LNCaP clone FGC (cell line): ENCODE measurements at regions not wholly inside any gene's neighbourhood (a gene's known extent, or its start where the extent isn't known, plus 50 kb on each side); places are given as distances from the start of the nearest gene placed in this dataset.
"Not testable (repeated sequence)": the region's sequence is repeated elsewhere in the genome, so short reads cannot be mapped to it uniquely, and the experiment has no call there.

Source experiments
- DNase-seq: peaks from one replicate; pipeline ENCODE4 v3.0.0-alpha.2; 2011; ENCODE audit warnings: low read depth
- H3K4me3 ChIP-seq: 2 replicates; pipeline ENCODE4 v1.5.1; 2011; ENCODE audit warnings: mild to moderate bottlenecking, low read depth, low read length, control low read depth
- TF ChIP-seq, protein P1 (sequence below): IDR thresholded peaks from 2 replicates; pipeline ENCODE4 v1.5.1; 2012; ENCODE audit warnings: mild to moderate bottlenecking; ENCODE audit not compliant: control insufficient read depth, insufficient read depth; ENCODE audit errors: extremely low read depth

DNA sequence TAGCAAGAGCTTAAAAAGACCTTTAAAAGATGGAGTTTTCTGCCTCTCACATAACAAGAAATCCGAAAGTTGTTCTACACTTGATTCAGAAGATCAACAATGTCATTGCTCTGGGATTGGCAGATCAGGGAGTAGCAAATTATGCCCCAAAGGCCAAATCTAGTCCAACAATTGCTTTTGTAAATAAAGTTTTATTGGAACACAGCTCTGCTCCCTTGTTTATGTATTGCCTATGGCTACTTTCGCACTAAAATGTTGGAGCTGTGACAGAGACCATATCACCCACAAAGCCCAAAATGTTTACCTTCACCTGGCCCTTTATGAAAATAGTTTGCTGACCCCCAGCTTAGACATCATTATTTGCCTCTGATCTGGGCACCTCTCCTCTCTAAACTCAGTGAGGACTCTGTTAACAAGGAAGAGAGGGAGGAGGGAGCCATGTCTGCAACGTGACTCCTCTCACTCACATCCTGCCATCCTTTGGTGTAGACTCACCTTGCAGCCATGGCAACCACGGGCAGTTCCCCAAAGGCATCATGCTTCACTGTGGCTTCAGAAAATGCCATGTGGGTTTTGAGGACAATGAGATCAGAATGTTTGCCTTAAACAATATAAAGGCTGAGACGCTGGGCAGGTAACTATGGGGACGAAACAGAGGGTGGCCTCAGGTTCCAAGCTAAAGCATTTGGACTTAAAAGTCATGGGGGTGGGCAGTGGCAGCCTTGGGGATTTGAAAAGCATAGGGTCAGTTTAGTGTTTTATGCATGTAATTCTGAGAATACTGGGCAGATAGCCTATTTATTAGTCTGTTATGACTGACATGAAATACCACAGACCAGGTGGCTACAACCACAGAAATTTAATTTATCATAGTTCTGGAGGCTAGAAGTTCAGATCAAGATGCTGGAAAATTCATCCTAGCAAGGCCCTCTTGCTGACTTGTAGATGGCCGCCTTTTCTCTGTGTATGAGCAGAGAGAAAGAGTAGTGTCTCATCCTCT lies 149.7 kb upstream of the TNFAIP3 start:
- H3K4me3 ChIP-seq = no peak overlapping the region
- no peak for DNase-seq
- TF ChIP-seq, protein P1, sequence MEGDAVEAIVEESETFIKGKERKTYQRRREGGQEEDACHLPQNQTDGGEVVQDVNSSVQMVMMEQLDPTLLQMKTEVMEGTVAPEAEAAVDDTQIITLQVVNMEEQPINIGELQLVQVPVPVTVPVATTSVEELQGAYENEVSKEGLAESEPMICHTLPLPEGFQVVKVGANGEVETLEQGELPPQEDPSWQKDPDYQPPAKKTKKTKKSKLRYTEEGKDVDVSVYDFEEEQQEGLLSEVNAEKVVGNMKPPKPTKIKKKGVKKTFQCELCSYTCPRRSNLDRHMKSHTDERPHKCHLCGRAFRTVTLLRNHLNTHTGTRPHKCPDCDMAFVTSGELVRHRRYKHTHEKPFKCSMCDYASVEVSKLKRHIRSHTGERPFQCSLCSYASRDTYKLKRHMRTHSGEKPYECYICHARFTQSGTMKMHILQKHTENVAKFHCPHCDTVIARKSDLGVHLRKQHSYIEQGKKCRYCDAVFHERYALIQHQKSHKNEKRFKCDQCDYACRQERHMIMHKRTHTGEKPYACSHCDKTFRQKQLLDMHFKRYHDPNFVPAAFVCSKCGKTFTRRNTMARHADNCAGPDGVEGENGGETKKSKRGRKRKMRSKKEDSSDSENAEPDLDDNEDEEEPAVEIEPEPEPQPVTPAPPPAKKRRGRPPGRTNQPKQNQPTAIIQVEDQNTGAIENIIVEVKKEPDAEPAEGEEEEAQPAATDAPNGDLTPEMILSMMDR = no peak

DNA sequence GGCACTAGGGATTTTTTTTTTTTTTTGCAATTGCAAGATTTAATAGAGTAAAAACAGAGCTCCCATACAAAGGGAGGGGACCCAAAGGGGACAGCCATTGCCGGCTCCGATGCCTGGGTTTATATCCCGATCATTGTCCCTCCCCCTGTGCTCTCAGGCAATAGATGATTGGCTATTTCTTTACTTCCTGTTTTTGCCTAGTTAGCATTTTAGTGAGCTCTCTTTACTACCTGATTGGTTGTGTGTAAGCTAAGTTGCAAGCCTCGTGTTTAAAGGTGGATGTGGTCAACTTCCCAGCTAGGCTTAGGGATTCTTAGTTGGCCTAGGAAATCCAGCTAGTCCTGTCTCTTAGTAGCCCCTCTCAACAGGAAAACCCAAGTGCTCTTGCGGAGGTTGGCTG lies 148.2 kb upstream of the TNFAIP3 start:
- H3K4me3 ChIP-seq, DNase-seq: not testable (repeated sequence)

DNA sequence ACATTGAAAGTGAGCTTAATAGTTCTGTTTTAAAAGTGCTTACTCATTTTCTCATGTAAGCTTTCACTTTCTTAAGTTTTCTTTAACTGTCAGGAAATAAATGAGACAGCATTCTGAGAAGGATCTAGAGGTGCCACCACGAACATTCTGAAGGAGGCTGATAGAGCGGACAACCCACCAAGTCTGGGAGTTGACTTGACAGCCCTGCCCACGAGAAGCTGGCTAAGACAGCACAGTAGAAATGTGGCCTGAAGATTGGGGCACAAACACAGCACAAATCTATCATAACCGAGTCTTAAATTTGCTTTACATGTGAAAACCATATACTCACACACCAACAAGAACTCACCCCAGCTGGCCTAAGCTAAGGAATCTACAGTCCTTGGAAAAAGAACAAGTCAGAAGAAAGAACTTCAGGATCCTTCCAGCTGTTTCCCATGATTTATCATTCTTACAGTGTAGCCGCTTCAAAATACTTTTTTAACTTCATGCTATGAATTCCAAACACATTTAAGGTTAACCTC lies 144.2 kb upstream of the TNFAIP3 start:
- DNase-seq = no peak
- TF ChIP-seq, protein P1 = no peak
- no peak overlapping the region for H3K4me3 ChIP-seq

DNA sequence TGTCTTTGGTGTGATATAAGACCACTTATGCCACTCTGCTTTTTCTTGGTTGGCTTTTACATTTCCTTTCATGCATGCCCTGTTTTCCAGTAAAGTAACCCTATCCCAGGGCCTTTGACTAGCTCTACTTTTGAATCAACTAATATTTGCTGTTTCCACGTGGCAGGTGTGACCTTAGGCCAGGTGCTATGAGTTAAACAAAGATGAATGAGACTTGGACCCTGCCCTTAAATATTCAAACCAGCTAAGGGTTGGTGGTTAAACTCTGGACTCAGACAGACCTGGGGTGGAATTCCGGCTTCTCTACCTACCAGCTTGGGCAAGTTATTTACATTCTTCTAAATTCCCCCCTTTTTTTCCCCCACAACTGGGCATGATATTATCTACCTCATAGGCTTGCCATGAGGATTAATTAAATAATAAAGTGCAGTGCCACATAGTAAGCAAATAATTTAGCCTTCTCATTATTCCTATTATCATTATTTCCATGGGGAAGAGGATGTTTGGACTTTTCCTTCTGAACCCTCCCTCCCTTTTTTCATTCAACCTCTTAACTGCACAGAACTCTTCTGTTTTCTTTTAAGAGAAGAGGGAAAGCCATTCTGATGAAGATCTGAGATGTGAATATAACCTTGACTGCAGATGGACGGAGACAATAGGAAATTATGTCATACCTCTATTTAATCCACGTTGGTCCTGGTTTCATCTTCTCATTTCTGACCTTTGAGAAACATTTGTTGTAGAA lies 143.6 kb upstream of the TNFAIP3 start:
- TF ChIP-seq, protein P1 = no peak
- no peak for DNase-seq
- H3K4me3 ChIP-seq = no peak overlapping the region

DNA sequence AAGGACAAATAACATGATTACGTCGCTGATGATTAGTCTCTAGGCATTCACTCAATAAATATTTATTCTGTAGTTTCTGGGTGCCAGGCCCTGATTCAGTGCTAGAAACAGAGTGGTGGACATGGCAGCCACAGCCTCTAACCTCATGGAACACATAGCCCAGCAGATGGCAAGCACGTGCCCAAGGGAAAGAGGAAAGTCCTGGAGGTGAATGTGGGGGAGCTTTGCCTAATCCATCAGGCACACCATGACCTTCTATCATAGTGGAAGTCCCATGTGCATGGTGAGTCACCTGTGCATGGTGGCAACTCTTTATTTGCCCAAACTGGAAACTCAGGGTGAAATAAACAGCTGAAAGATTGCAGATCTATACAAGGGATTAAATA lies 143.0 kb upstream of the TNFAIP3 start:
- TF ChIP-seq, protein P1 = no peak
- no peak for DNase-seq
- H3K4me3 ChIP-seq = no peak overlapping the region

DNA sequence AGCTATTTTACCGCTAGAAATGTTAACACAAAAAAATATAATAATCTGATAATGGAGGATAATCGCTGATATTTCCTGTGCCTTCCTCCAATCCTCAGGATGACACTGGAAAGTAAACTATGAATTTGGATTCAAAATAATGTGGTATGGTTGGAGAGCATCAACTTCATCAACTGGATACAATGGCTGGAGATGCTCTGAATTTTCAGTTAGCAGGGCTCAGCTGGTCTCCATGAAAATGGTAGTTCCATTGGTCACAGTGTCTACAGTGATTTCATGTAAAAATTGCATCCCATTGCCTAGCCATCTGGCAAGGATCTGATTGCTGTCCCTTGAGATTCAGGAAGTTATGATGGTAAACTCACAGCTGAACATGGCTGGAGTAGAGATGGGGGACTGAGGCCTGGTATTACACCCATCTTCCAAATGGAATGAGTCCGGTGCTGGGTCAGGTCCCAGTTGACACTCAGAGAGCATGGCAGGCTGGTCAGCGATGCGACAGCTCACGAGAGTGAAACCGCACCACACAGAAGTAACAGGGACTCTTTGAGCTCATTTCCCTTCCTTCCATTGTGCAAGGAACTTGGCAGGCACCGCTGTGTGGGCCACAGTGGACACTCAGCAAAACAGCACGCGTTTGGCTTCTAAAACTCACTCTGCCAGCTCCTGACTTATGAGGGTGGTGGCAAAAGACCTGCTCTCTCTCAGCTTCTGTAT lies 142.4 kb upstream of the TNFAIP3 start:
- TF ChIP-seq, protein P1 = no peak
- H3K4me3 ChIP-seq = no peak overlapping the region
- no peak for DNase-seq

DNA sequence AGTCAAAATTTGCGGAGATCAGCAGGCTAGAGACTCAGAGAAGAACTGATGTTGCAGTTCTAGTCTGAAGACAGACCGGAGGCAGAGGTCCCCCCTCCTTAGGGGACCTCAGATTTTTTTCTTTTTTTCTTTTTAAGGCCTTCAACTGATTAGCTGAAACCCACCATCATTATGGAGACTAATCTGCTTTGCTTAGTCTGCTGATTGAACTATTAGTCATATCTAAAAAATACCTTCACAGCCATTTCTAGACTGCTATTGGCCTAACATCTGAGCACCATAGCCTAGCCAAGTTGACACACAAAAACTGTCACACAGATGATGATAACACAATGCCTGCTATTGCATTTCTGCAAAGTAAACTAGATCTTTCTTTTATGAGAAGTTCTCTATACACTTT lies 141.1 kb upstream of the TNFAIP3 start:
- no peak for DNase-seq
- TF ChIP-seq, protein P1 = no peak
- no peak overlapping the region for H3K4me3 ChIP-seq
